WTC11 (cell line): ENCODE measurements at regions not wholly inside any gene's neighbourhood (a gene's known extent, or its start where the extent isn't known, plus 50 kb on each side); places are given as distances from the start of the nearest gene placed in this dataset.

Source experiments
- CREB1 ChIP-seq: sonication (generic); formaldehyde crosslinking; IDR thresholded peaks from 2 replicates; pipeline ENCODE4 v1.8.0; 2023; ENCODE audit warnings: mild to moderate bottlenecking, missing genetic modification reagents
- GRHL2 ChIP-seq: fragments of 250-450 bp; sonication (Bioruptor Pico); IDR thresholded peaks from 2 replicates; pipeline ENCODE4 v1.8.0; 2022; ENCODE audit warnings: mild to moderate bottlenecking, moderate library complexity; ENCODE audit not compliant: insufficient replicate concordance, severe bottlenecking
- GTF2I ChIP-seq: fragments of 250-450 bp; sonication (Bioruptor Pico); conservative IDR thresholded peaks from 2 replicates; pipeline ENCODE4 v1.4.0; 2021; ENCODE audit warnings: mild to moderate bottlenecking
- NR2C2 ChIP-seq: sonication (generic); formaldehyde crosslinking; IDR thresholded peaks from 2 replicates; pipeline ENCODE4 v1.8.0; 2022; ENCODE audit warnings: mild to moderate bottlenecking, missing genetic modification reagents
- PRRX2 ChIP-seq: fragments of 250-450 bp; sonication (Bioruptor Pico); IDR thresholded peaks from 2 replicates; pipeline ENCODE4 v1.8.0; 2021; ENCODE audit warnings: mild to moderate bottlenecking
- TCF7 ChIP-seq: sonication (generic); formaldehyde crosslinking; IDR thresholded peaks from 2 replicates; pipeline ENCODE4 v1.8.0; 2022; ENCODE audit warnings: mild to moderate bottlenecking, low read depth, missing genetic modification reagents, moderate library complexity
- ZNF219 ChIP-seq: sonication (generic); formaldehyde crosslinking; IDR thresholded peaks from 2 replicates; pipeline ENCODE4 v1.8.0; 2023; ENCODE audit warnings: missing genetic modification reagents, mild to moderate bottlenecking, borderline replicate concordance
- TF ChIP-seq, protein P1 (sequence below): fragments of 200-600 bp; IDR thresholded peaks from 2 replicates; pipeline ENCODE4 v1.8.0; 2022; ENCODE audit warnings: antibody characterized with exemption
- TF ChIP-seq, protein P2 (sequence below): sonication (generic); formaldehyde crosslinking; IDR thresholded peaks from 2 replicates; pipeline ENCODE4 v1.8.1; 2023; ENCODE audit warnings: mild to moderate bottlenecking, missing genetic modification reagents, borderline replicate concordance
- TF ChIP-seq, protein P3 (sequence below): sonication (generic); formaldehyde crosslinking; IDR thresholded peaks from 2 replicates; pipeline ENCODE4 v1.8.1; 2023; ENCODE audit warnings: mild to moderate bottlenecking, moderate library complexity, missing genetic modification reagents
- TF ChIP-seq, protein P4 (sequence below): sonication (generic); formaldehyde crosslinking; IDR thresholded peaks from 2 replicates; pipeline ENCODE4 v1.8.1; 2023; ENCODE audit warnings: mild to moderate bottlenecking, missing genetic modification reagents, moderate library complexity
- TF ChIP-seq, protein P5 (sequence below): sonication (generic); formaldehyde crosslinking; IDR thresholded peaks from 2 replicates; pipeline ENCODE4 v1.8.1; 2023; ENCODE audit warnings: mild to moderate bottlenecking, missing genetic modification reagents
- TF ChIP-seq, protein P6 (sequence below): sonication (generic); formaldehyde crosslinking; IDR thresholded peaks from 2 replicates; pipeline ENCODE4 v1.8.0; 2023; ENCODE audit warnings: mild to moderate bottlenecking, missing genetic modification reagents
- TF ChIP-seq, protein P7 (sequence below): sonication (generic); formaldehyde crosslinking; IDR thresholded peaks from 2 replicates; pipeline ENCODE4 v1.8.1; 2022; ENCODE audit warnings: low read depth, missing genetic modification reagents, borderline replicate concordance

DNA sequence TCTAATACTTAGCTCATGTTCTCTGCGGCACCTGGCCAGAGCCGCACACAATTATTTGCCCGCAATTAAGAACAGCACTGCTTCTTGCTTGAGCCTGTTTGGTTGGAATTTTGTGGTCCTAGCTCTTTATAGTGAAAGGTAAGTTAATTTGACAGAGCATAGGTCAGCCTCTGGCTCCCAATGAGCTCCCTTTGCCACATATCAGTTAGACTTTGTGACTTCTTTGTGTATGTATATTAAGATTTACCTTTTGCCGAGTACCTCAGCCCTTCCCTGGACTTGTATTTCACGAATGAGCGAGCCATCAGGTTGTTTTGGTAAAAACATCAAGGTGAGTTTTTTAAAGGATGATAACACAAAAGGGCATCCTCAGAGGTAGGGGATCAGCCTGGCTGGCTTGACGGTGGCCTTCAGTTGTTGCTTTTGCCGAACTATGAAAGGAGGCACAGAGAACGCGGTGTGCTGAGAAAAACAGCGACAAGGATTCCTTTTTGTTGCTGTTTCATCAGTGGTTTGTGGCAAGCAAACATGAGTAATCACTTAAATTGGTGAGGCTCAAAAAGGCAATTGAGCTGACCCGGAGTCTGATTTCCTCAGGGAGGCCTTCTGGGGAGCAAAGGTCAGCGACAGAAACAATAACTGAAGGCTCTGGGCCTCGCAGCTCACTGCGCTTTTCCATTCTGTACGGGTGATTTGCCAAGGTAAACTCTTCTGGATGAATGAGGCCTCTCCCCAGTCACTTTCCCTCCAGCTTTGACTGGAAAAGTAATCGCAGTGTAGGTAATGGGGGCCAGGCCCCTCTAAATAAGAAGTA lies 163.6 kb downstream of the HS3ST3A1 start:
- TF ChIP-seq, protein P1, sequence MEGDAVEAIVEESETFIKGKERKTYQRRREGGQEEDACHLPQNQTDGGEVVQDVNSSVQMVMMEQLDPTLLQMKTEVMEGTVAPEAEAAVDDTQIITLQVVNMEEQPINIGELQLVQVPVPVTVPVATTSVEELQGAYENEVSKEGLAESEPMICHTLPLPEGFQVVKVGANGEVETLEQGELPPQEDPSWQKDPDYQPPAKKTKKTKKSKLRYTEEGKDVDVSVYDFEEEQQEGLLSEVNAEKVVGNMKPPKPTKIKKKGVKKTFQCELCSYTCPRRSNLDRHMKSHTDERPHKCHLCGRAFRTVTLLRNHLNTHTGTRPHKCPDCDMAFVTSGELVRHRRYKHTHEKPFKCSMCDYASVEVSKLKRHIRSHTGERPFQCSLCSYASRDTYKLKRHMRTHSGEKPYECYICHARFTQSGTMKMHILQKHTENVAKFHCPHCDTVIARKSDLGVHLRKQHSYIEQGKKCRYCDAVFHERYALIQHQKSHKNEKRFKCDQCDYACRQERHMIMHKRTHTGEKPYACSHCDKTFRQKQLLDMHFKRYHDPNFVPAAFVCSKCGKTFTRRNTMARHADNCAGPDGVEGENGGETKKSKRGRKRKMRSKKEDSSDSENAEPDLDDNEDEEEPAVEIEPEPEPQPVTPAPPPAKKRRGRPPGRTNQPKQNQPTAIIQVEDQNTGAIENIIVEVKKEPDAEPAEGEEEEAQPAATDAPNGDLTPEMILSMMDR: no peak
- TF ChIP-seq, protein P2, sequence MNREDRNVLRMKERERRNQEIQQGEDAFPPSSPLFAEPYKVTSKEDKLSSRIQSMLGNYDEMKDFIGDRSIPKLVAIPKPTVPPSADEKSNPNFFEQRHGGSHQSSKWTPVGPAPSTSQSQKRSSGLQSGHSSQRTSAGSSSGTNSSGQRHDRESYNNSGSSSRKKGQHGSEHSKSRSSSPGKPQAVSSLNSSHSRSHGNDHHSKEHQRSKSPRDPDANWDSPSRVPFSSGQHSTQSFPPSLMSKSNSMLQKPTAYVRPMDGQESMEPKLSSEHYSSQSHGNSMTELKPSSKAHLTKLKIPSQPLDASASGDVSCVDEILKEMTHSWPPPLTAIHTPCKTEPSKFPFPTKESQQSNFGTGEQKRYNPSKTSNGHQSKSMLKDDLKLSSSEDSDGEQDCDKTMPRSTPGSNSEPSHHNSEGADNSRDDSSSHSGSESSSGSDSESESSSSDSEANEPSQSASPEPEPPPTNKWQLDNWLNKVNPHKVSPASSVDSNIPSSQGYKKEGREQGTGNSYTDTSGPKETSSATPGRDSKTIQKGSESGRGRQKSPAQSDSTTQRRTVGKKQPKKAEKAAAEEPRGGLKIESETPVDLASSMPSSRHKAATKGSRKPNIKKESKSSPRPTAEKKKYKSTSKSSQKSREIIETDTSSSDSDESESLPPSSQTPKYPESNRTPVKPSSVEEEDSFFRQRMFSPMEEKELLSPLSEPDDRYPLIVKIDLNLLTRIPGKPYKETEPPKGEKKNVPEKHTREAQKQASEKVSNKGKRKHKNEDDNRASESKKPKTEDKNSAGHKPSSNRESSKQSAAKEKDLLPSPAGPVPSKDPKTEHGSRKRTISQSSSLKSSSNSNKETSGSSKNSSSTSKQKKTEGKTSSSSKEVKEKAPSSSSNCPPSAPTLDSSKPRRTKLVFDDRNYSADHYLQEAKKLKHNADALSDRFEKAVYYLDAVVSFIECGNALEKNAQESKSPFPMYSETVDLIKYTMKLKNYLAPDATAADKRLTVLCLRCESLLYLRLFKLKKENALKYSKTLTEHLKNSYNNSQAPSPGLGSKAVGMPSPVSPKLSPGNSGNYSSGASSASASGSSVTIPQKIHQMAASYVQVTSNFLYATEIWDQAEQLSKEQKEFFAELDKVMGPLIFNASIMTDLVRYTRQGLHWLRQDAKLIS (CRISPR knock-in tag): no peak
- TF ChIP-seq ZNF219 (CRISPR knock-in tag) (no peak), GTF2I (no peak), NR2C2 (CRISPR knock-in tag) (no peak), GRHL2 (CRISPR knock-in tag) (no peak), CREB1 (CRISPR knock-in tag) (no peak), TCF7 (CRISPR knock-in tag) (no peak), PRRX2 (no peak)
- TF ChIP-seq, protein P3, sequence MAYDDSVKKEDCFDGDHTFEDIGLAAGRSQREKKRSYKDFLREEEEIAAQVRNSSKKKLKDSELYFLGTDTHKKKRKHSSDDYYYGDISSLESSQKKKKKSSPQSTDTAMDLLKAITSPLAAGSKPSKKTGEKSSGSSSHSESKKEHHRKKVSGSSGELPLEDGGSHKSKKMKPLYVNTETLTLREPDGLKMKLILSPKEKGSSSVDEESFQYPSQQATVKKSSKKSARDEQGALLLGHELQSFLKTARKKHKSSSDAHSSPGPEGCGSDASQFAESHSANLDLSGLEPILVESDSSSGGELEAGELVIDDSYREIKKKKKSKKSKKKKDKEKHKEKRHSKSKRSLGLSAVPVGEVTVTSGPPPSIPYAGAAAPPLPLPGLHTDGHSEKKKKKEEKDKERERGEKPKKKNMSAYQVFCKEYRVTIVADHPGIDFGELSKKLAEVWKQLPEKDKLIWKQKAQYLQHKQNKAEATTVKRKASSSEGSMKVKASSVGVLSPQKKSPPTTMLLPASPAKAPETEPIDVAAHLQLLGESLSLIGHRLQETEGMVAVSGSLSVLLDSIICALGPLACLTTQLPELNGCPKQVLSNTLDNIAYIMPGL (CRISPR knock-in tag): no peak
- TF ChIP-seq, protein P4, sequence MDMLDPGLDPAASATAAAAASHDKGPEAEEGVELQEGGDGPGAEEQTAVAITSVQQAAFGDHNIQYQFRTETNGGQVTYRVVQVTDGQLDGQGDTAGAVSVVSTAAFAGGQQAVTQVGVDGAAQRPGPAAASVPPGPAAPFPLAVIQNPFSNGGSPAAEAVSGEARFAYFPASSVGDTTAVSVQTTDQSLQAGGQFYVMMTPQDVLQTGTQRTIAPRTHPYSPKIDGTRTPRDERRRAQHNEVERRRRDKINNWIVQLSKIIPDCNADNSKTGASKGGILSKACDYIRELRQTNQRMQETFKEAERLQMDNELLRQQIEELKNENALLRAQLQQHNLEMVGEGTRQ (CRISPR knock-in tag): no peak
- TF ChIP-seq, protein P5, sequence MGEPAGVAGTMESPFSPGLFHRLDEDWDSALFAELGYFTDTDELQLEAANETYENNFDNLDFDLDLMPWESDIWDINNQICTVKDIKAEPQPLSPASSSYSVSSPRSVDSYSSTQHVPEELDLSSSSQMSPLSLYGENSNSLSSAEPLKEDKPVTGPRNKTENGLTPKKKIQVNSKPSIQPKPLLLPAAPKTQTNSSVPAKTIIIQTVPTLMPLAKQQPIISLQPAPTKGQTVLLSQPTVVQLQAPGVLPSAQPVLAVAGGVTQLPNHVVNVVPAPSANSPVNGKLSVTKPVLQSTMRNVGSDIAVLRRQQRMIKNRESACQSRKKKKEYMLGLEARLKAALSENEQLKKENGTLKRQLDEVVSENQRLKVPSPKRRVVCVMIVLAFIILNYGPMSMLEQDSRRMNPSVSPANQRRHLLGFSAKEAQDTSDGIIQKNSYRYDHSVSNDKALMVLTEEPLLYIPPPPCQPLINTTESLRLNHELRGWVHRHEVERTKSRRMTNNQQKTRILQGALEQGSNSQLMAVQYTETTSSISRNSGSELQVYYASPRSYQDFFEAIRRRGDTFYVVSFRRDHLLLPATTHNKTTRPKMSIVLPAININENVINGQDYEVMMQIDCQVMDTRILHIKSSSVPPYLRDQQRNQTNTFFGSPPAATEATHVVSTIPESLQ: no peak
- TF ChIP-seq, protein P6, sequence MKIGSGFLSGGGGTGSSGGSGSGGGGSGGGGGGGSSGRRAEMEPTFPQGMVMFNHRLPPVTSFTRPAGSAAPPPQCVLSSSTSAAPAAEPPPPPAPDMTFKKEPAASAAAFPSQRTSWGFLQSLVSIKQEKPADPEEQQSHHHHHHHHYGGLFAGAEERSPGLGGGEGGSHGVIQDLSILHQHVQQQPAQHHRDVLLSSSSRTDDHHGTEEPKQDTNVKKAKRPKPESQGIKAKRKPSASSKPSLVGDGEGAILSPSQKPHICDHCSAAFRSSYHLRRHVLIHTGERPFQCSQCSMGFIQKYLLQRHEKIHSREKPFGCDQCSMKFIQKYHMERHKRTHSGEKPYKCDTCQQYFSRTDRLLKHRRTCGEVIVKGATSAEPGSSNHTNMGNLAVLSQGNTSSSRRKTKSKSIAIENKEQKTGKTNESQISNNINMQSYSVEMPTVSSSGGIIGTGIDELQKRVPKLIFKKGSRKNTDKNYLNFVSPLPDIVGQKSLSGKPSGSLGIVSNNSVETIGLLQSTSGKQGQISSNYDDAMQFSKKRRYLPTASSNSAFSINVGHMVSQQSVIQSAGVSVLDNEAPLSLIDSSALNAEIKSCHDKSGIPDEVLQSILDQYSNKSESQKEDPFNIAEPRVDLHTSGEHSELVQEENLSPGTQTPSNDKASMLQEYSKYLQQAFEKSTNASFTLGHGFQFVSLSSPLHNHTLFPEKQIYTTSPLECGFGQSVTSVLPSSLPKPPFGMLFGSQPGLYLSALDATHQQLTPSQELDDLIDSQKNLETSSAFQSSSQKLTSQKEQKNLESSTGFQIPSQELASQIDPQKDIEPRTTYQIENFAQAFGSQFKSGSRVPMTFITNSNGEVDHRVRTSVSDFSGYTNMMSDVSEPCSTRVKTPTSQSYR: no peak
- TF ChIP-seq, protein P7, sequence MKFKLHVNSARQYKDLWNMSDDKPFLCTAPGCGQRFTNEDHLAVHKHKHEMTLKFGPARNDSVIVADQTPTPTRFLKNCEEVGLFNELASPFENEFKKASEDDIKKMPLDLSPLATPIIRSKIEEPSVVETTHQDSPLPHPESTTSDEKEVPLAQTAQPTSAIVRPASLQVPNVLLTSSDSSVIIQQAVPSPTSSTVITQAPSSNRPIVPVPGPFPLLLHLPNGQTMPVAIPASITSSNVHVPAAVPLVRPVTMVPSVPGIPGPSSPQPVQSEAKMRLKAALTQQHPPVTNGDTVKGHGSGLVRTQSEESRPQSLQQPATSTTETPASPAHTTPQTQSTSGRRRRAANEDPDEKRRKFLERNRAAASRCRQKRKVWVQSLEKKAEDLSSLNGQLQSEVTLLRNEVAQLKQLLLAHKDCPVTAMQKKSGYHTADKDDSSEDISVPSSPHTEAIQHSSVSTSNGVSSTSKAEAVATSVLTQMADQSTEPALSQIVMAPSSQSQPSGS (CRISPR knock-in tag): no peak
